ENCODE measurements at regions not wholly inside any gene's neighbourhood (a gene's known extent, or its start where the extent isn't known, plus 50 kb on each side); places are given as distances from the start of the nearest gene placed in this dataset.

DNA sequence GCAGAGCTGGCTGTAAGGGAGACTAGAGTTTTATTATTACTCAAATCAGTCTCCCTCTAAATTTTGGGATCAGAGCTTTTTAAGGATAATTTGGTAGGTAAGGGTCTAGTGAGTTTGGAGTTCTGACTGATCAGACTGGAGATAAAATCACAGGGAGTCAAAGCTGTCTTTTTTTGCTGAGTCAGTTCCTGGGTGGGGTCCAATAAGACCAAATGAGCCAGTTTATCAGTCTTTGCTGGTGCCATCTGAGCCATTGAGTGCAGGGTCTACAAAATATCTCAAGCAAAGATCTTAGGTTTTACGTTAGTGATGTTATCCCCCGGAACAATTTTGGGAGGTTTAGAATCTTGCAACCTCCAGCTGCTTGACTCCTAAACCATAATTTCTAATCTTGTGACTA, 935.1 kb upstream of the RAG2 start (continued):
- TF ChIP-seq, protein P1, sequence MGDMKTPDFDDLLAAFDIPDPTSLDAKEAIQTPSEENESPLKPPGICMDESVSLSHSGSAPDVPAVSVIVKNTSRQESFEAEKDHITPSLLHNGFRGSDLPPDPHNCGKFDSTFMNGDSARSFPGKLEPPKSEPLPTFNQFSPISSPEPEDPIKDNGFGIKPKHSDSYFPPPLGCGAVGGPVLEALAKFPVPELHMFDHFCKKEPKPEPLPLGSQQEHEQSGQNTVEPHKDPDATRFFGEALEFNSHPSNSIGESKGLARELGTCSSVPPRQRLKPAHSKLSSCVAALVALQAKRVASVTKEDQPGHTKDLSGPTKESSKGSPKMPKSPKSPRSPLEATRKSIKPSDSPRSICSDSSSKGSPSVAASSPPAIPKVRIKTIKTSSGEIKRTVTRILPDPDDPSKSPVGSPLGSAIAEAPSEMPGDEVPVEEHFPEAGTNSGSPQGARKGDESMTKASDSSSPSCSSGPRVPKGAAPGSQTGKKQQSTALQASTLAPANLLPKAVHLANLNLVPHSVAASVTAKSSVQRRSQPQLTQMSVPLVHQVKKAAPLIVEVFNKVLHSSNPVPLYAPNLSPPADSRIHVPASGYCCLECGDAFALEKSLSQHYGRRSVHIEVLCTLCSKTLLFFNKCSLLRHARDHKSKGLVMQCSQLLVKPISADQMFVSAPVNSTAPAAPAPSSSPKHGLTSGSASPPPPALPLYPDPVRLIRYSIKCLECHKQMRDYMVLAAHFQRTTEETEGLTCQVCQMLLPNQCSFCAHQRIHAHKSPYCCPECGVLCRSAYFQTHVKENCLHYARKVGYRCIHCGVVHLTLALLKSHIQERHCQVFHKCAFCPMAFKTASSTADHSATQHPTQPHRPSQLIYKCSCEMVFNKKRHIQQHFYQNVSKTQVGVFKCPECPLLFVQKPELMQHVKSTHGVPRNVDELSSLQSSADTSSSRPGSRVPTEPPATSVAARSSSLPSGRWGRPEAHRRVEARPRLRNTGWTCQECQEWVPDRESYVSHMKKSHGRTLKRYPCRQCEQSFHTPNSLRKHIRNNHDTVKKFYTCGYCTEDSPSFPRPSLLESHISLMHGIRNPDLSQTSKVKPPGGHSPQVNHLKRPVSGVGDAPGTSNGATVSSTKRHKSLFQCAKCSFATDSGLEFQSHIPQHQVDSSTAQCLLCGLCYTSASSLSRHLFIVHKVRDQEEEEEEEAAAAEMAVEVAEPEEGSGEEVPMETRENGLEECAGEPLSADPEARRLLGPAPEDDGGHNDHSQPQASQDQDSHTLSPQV (IDR thresholded peaks at IDR 0.05), result no peak
- TF ChIP-seq RB1 (IDR thresholded peaks at IDR 0.05; ENCODE audit: borderline replicate concordance) (no peak), GABPA (IDR thresholded peaks at IDR 0.05; ENCODE audit: low read depth) (no peak), STAT1 (conservative IDR thresholded peaks at IDR 0.05) (no peak), HDGF (IDR thresholded peaks at IDR 0.05) (no peak), KDM1A (IDR thresholded peaks at IDR 0.05; ENCODE audit: borderline replicate concordance) (no peak), BRCA1 (IDR thresholded peaks at IDR 0.05; ENCODE audit: low read depth, low read length) (no peak), SUZ12 (IDR thresholded peaks at IDR 0.05; ENCODE audit: unreplicated experiment) (no peak), NBN (IDR thresholded peaks at IDR 0.05) (no peak), BCL11A (IDR thresholded peaks at IDR 0.05; ENCODE audit: low read depth, low read length) (no peak)
- TF ChIP-seq, protein P2, sequence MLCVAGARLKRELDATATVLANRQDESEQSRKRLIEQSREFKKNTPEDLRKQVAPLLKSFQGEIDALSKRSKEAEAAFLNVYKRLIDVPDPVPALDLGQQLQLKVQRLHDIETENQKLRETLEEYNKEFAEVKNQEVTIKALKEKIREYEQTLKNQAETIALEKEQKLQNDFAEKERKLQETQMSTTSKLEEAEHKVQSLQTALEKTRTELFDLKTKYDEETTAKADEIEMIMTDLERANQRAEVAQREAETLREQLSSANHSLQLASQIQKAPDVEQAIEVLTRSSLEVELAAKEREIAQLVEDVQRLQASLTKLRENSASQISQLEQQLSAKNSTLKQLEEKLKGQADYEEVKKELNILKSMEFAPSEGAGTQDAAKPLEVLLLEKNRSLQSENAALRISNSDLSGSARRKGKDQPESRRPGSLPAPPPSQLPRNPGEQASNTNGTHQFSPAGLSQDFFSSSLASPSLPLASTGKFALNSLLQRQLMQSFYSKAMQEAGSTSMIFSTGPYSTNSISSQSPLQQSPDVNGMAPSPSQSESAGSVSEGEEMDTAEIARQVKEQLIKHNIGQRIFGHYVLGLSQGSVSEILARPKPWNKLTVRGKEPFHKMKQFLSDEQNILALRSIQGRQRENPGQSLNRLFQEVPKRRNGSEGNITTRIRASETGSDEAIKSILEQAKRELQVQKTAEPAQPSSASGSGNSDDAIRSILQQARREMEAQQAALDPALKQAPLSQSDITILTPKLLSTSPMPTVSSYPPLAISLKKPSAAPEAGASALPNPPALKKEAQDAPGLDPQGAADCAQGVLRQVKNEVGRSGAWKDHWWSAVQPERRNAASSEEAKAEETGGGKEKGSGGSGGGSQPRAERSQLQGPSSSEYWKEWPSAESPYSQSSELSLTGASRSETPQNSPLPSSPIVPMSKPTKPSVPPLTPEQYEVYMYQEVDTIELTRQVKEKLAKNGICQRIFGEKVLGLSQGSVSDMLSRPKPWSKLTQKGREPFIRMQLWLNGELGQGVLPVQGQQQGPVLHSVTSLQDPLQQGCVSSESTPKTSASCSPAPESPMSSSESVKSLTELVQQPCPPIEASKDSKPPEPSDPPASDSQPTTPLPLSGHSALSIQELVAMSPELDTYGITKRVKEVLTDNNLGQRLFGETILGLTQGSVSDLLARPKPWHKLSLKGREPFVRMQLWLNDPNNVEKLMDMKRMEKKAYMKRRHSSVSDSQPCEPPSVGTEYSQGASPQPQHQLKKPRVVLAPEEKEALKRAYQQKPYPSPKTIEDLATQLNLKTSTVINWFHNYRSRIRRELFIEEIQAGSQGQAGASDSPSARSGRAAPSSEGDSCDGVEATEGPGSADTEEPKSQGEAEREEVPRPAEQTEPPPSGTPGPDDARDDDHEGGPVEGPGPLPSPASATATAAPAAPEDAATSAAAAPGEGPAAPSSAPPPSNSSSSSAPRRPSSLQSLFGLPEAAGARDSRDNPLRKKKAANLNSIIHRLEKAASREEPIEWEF (IDR thresholded peaks at IDR 0.05; ENCODE audit: insufficient replicate concordance, low read depth, low read length), result no peak
- TF ChIP-seq, protein P3, sequence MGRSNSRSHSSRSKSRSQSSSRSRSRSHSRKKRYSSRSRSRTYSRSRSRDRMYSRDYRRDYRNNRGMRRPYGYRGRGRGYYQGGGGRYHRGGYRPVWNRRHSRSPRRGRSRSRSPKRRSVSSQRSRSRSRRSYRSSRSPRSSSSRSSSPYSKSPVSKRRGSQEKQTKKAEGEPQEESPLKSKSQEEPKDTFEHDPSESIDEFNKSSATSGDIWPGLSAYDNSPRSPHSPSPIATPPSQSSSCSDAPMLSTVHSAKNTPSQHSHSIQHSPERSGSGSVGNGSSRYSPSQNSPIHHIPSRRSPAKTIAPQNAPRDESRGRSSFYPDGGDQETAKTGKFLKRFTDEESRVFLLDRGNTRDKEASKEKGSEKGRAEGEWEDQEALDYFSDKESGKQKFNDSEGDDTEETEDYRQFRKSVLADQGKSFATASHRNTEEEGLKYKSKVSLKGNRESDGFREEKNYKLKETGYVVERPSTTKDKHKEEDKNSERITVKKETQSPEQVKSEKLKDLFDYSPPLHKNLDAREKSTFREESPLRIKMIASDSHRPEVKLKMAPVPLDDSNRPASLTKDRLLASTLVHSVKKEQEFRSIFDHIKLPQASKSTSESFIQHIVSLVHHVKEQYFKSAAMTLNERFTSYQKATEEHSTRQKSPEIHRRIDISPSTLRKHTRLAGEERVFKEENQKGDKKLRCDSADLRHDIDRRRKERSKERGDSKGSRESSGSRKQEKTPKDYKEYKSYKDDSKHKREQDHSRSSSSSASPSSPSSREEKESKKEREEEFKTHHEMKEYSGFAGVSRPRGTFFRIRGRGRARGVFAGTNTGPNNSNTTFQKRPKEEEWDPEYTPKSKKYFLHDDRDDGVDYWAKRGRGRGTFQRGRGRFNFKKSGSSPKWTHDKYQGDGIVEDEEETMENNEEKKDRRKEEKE (IDR thresholded peaks at IDR 0.05), result no peak

Data from GM12878 (cell line).